Calu3 (cell line): ENCODE measurements at regions not wholly inside any gene's neighbourhood (a gene's known extent, or its start where the extent isn't known, plus 50 kb on each side); places are given as distances from the start of the nearest gene placed in this dataset.

ENCODE experiments used
- BruUV-seq: library from RNA; stranded (reverse); fragments of 400-500 nt; replicated peaks from 2 replicates; lab custom pipeline; 2021; lab: Mats Ljungman, UMichigan
- CTCF ChIA-PET: fragments of 300-600 bp; sonication (Branson Sonifier 250); formaldehyde crosslinking; loops from one replicate; lab custom pipeline; 2022; ENCODE audit warnings: antibody characterized with exemption; lab: Charles Lee
- DNase-seq: peaks from one replicate; pipeline ENCODE4 v3.0.0; 2022
- H3K27ac Mint-ChIP-seq: one replicate; pipeline ENCODE4 v1.8.0; 2022; ENCODE audit warnings: mixed read lengths; ENCODE audit not compliant: unreplicated experiment
- H3K27me3 Mint-ChIP-seq: one replicate; pipeline ENCODE4 v1.8.0; 2022; ENCODE audit warnings: mixed read lengths; ENCODE audit not compliant: unreplicated experiment
- H3K36me3 Mint-ChIP-seq: one replicate; pipeline ENCODE4 v1.8.0; 2022; ENCODE audit warnings: mild to moderate bottlenecking, moderate library complexity, mixed read lengths; ENCODE audit not compliant: insufficient read depth, unreplicated experiment
- H3K4me1 Mint-ChIP-seq: one replicate; pipeline ENCODE4 v1.8.0; 2022; ENCODE audit warnings: mild to moderate bottlenecking, low read depth, mixed read lengths; ENCODE audit not compliant: unreplicated experiment
- H3K4me3 Mint-ChIP-seq: one replicate; pipeline ENCODE4 v1.8.0; 2022; ENCODE audit warnings: mild to moderate bottlenecking, low read depth, moderate library complexity, mixed read lengths; ENCODE audit not compliant: unreplicated experiment
- H3K9me3 Mint-ChIP-seq: one replicate; pipeline ENCODE4 v1.8.0; 2022; ENCODE audit warnings: low read depth, mixed read lengths; ENCODE audit not compliant: unreplicated experiment
- CTCF ChIP-seq: fragments of 200-600 bp; IDR thresholded peaks from one replicate; pipeline ENCODE4 v1.8.0; 2022; ENCODE audit warnings: antibody characterized with exemption; ENCODE audit not compliant: unreplicated experiment
- intact Hi-C: fragments of 100-400 bp; cut with micrococcal nuclease; formaldehyde crosslinking; loops from one replicate; pipeline ENCODE4 v1.10.0; 2022; ENCODE audit not compliant: unreplicated experiment

DNA sequence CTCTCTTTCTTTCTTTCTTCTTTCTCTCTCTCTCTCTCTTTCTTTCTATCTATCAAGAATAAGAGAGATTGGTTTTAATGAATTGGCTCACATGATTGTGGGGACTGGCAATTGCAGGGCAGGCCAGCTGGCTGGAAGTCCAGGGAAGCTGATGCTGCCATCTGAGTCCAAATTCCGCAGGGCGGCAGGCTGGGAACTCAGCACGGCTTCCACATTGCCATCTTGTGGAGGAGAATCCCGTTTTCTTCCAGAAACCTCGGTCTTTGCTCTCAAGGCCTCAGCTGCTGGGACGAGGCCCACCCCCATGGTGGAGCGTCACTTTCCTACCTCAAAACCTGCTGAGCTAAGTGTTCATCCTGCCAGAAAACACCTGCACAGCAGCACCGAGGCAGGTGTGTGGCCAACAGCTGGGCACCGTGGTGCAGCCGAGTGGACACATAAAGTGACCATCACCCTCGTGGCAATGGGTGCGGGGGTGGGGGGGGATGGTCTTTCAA, 58.8 kb upstream of the SLCO4A1 start:
- DNase-seq, result no peak
- Mint-ChIP-seq H3K27ac (no peak overlapping the region), H3K4me1 (peaks cover 8% of the 10 kb centered on the region), H3K9me3 (no peaks in the 10 kb centered on the region), H3K36me3 (no peaks in the 10 kb centered on the region), H3K27me3 (peaks cover 82% of the 10 kb centered on the region), H3K4me3 (no peak overlapping the region)
- BruUV-seq, result no TSS peak
- TF ChIP-seq CTCF, result no peak
- CTCF ChIA-PET, result interaction anchor here (1.3 kb wide), 1 partner anchor 11 kb away, joined by 3 read pairs; no protein-coding TSS in a partner anchor
- intact Hi-C loops, result no loop called here

DNA sequence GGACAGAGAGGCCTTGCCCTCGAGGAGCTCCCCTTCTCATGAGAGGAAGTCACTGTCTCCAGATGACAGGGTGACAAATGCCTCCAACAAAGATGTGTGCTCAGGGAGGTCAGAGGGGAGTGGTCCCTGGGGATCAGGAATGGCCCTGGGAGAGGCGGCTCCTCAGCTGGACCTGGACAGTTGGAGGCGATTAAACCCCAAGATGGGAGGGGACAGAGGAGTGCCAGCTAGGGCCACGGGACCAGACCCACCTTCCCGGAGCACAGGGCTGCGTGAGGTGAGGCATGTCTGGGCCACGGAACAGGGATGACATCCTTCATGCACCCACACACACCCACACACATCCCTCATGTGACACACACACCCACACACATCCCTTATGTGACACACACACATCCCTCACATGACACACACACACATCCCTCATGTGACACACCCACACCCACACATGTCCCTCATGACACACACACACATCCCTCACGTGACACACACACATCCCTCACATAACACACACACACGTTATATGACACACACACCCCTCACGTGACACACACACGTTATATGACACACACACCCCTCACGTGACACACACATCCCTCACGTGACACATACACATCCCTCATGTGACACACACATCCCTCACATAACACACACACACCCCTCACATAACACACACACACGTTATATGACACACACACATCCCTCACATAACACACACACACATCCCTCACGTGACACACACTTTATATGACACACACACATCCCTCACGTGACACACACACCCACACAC, 57.4 kb upstream of the SLCO4A1 start:
- BruUV-seq, result no TSS peak
- intact Hi-C loops, result no loop called here
- Mint-ChIP-seq H3K36me3 (no peaks in the 10 kb centered on the region), H3K9me3 (no peaks in the 10 kb centered on the region), H3K4me3 (no peak overlapping the region), H3K4me1 (peaks cover 8% of the 10 kb centered on the region), H3K27ac (no peak overlapping the region), H3K27me3 (peaks cover 68% of the 10 kb centered on the region)
- no peak for DNase-seq
- TF ChIP-seq CTCF, result no peak
- CTCF ChIA-PET, result no interaction called here

DNA sequence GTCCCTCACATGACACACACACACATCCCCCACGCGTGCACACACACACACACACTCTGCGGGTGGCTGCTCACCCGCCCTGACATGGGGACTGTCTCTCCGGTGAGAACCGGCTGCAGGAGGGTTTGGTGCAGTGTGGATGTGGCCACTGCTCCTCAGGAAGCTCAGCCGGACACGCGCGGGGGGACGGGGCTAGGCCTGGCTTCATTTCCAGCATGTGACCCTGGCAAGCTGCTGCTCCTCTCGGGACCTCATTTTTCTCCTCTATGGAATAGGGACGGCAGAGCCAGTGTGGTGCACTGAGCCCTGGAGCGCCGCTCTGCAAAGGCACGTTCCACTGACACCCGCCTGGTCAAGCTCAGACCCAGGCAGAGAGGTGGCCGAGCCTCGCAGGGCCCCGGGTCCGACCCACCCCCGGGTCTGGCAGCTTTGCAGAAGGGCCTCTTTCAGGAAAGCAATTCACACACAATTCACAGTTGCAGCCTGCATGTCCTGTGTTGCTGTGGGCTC, 56.8 kb upstream of the SLCO4A1 start:
- CTCF ChIA-PET, result no interaction called here
- Mint-ChIP-seq H3K9me3 (no peaks in the 10 kb centered on the region), H3K27ac (no peak overlapping the region), H3K36me3 (no peaks in the 10 kb centered on the region), H3K27me3 (peaks cover 61% of the 10 kb centered on the region), H3K4me3 (no peak overlapping the region), H3K4me1 (peaks cover 8% of the 10 kb centered on the region)
- intact Hi-C loops, result no loop called here
- no peak for TF ChIP-seq CTCF
- BruUV-seq, result no TSS peak
- no peak for DNase-seq

GRCh38 chr20:62586799-62587198, 55.5 kb upstream of the SLCO4A1 start:
- Mint-ChIP-seq H3K9me3 (no peaks in the 10 kb centered on the region), H3K27ac (no peak overlapping the region), H3K4me3 (no peak overlapping the region), H3K36me3 (no peaks in the 10 kb centered on the region), H3K27me3 (peaks cover 60% of the 10 kb centered on the region), H3K4me1 (peaks cover 8% of the 10 kb centered on the region)
- CTCF ChIA-PET, result interaction anchor here (1.6 kb wide), 1 partner anchor 9 kb away, joined by 5 read pairs; no protein-coding TSS in a partner anchor
- DNase-seq, result no peak
- intact Hi-C loops, result no loop called here
- BruUV-seq, result no TSS peak
- TF ChIP-seq CTCF, result no peak
